GM18508 (cell line): ENCODE measurements at regions not wholly inside any gene's neighbourhood (a gene's known extent, or its start where the extent isn't known, plus 50 kb on each side); places are given as distances from the start of the nearest gene placed in this dataset.
"Not testable (repeated sequence)": the region's sequence is repeated elsewhere in the genome, so short reads cannot be mapped to it uniquely, and the experiment has no call there.

ENCODE experiments used
- ATAC-seq: cut with Tn5 transposase; IDR thresholded peaks from one replicate; pipeline ENCODE4 v1.9.1; 2021; ENCODE audit warnings: moderate number of reproducible peaks; ENCODE audit not compliant: insufficient read depth, unreplicated experiment

- no peak for ATAC-seq
Observed at GRCh38 chr5:119694284-119694683, 64.9 kb downstream of the FAM170A start.

- no peak for ATAC-seq
Observed at GRCh38 chr5:119706049-119706448, 76.7 kb downstream of the FAM170A start.

GRCh38 chr5:119708076-119708790 lies 78.9 kb downstream of the FAM170A start:
- no peak for ATAC-seq

GRCh38 chr5:119721775-119722174 lies 92.4 kb downstream of the FAM170A start:
- ATAC-seq: no peak

- ATAC-seq: not testable (repeated sequence)
Observed at GRCh38 chr5:119725291-119725690, 95.9 kb downstream of the FAM170A start.

GRCh38 chr5:119726544-119726943 lies 97.2 kb downstream of the FAM170A start:
- ATAC-seq: no peak

- no peak for ATAC-seq
Observed at GRCh38 chr5:119740225-119740624, 110.9 kb downstream of the FAM170A start.

GRCh38 chr5:119741691-119742090 lies 112.3 kb downstream of the FAM170A start:
- ATAC-seq: no peak

GRCh38 chr5:119742311-119742710 lies 113.0 kb downstream of the FAM170A start:
- ATAC-seq: no peak

GRCh38 chr5:119743927-119744326 lies 114.6 kb downstream of the FAM170A start:
- ATAC-seq: peak; percentile 93

GRCh38 chr5:119745976-119746375 lies 116.6 kb downstream of the FAM170A start:
- no peak for ATAC-seq

- no peak for ATAC-seq
Observed at GRCh38 chr5:119746984-119747383, 117.6 kb downstream of the FAM170A start.

- ATAC-seq: no peak
Observed at GRCh38 chr5:119750887-119751733, 121.8 kb downstream of the FAM170A start.

- no peak for ATAC-seq
Observed at GRCh38 chr5:119751734-119752094, 122.4 kb downstream of the FAM170A start.

GRCh38 chr5:119752921-119753886 lies 123.8 kb downstream of the FAM170A start:
- no peak for ATAC-seq

GRCh38 chr5:119754825-119755224 lies 125.5 kb downstream of the FAM170A start:
- not testable (repeated sequence) for ATAC-seq

GRCh38 chr5:119757276-119757675 lies 127.9 kb downstream of the FAM170A start:
- ATAC-seq: no peak

- not testable (repeated sequence) for ATAC-seq
Observed at GRCh38 chr5:119769695-119770693, 140.6 kb downstream of the FAM170A start.

- not testable (repeated sequence) for ATAC-seq
Observed at GRCh38 chr5:119780145-119780544, 150.8 kb downstream of the FAM170A start.
